Activated CD8-positive, alpha-beta T cell treated with anti-CD3 and anti-CD28 coated beads for 36 hours (primary cell): ENCODE measurements at regions not wholly inside any gene's neighbourhood (a gene's known extent, or its start where the extent isn't known, plus 50 kb on each side); places are given as distances from the start of the nearest gene placed in this dataset.

Experiments used
- ATAC-seq: fragments of 200-7000 bp; cut with Tn5 transposase; one replicate; pipeline ENCODE4 v1.10.0; 2021; ENCODE audit warnings: mild to moderate bottlenecking, moderate library complexity
- CTCF ChIA-PET: fragments of 350-600 bp; sonication (Branson Sonifier 250); formaldehyde crosslinking; loops from one replicate; lab custom pipeline; 2021; ENCODE audit warnings: antibody characterized with exemption; lab: Charles Lee
- POLR2A ChIA-PET: fragments of 350-600 bp; sonication (Branson Sonifier 250); formaldehyde crosslinking; loops from one replicate; lab custom pipeline; 2021; ENCODE audit warnings: antibody characterized with exemption; lab: Charles Lee
- DNase-seq: peaks from one replicate; pipeline ENCODE4 v3.0.0-alpha.2; 2020
- H3K27ac Mint-ChIP-seq: one replicate; pipeline ENCODE4 v1.8.0; 2021; ENCODE audit warnings: mild to moderate bottlenecking, mixed read lengths
- H3K27me3 Mint-ChIP-seq: one replicate; pipeline ENCODE4 v1.8.0; 2021; ENCODE audit warnings: mixed read lengths
- H3K36me3 Mint-ChIP-seq: one replicate; pipeline ENCODE4 v1.8.0; 2021; ENCODE audit warnings: low read depth, mixed read lengths
- H3K4me1 Mint-ChIP-seq: one replicate; pipeline ENCODE4 v1.8.0; 2021; ENCODE audit warnings: low read depth, mixed read lengths
- H3K4me3 Mint-ChIP-seq: one replicate; pipeline ENCODE4 v1.8.0; 2021; ENCODE audit warnings: mild to moderate bottlenecking, moderate library complexity, mixed read lengths
- H3K9me3 Mint-ChIP-seq: one replicate; pipeline ENCODE4 v1.8.0; 2021; ENCODE audit warnings: mixed read lengths
- intact Hi-C: fragments of 100-400 bp; cut with micrococcal nuclease; formaldehyde crosslinking; loops from one replicate; pipeline ENCODE4 v1.10.0; 2022
- TF ChIP-seq, protein P1 (sequence below): fragments of 200-600 bp; IDR thresholded peaks from one replicate; pipeline ENCODE4 v1.8.0; 2022; ENCODE audit warnings: antibody characterized with exemption, mild to moderate bottlenecking

DNA sequence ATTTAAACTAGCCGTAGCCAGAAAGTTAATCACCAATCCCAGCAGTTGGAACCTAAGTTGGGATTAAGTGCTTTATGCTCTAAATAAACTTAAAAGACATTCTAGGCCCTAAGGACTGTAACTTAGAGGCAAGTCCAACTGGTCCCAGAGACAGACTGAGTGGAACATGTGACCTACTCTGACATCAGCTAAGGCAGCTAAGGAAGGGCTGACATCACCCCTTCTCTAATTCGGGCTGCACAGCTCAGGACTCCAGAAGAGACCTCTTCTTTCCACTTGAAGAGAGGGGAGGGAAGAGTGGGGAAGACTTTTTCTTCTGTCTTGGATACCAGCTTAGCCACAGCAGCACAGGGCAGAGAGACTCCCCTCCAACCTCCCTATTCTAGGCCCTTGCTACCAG is 565.2 kb downstream of the CDH8 start:
- H3K4me1 Mint-ChIP-seq: no peaks in the 10 kb centered on the region
- ATAC-seq: no peak
- ChIA-PET CTCF (no interaction called here), POLR2A (no interaction called here)
- intact Hi-C loops: no loop called here
- no peak overlapping the region for H3K27ac Mint-ChIP-seq
- TF ChIP-seq, protein P1, sequence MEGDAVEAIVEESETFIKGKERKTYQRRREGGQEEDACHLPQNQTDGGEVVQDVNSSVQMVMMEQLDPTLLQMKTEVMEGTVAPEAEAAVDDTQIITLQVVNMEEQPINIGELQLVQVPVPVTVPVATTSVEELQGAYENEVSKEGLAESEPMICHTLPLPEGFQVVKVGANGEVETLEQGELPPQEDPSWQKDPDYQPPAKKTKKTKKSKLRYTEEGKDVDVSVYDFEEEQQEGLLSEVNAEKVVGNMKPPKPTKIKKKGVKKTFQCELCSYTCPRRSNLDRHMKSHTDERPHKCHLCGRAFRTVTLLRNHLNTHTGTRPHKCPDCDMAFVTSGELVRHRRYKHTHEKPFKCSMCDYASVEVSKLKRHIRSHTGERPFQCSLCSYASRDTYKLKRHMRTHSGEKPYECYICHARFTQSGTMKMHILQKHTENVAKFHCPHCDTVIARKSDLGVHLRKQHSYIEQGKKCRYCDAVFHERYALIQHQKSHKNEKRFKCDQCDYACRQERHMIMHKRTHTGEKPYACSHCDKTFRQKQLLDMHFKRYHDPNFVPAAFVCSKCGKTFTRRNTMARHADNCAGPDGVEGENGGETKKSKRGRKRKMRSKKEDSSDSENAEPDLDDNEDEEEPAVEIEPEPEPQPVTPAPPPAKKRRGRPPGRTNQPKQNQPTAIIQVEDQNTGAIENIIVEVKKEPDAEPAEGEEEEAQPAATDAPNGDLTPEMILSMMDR: no peak
- H3K27me3 Mint-ChIP-seq: no peaks in the 10 kb centered on the region
- H3K36me3 Mint-ChIP-seq: no peaks in the 10 kb centered on the region
- peaks cover 26% of the 10 kb centered on the region for H3K9me3 Mint-ChIP-seq
- H3K4me3 Mint-ChIP-seq: no peak overlapping the region
- no peak for DNase-seq

DNA sequence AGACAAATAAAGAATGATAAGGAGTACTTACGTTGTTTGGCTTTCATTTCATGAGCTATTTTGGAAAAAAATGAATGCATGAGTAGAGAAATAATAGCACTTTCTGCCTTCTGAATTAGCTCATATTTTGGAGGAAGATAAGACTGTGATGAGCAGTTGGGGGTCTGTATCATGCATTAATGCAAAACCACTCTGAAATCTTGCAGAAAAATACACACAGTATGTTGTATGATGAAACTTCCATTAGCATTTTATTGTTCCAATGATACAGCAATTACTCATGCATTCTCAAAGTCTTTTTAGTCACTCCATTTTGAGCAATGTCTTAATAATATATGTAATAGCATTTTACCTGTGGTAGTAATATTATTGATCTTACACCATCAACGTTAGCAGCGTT is 571.0 kb downstream of the CDH8 start:
- TF ChIP-seq, protein P1: no peak
- no peaks in the 10 kb centered on the region for H3K36me3 Mint-ChIP-seq
- POLR2A ChIA-PET: no interaction called here
- intact Hi-C loops: no loop called here
- H3K4me1 Mint-ChIP-seq: no peaks in the 10 kb centered on the region
- CTCF ChIA-PET: no interaction called here
- H3K4me3 Mint-ChIP-seq: no peak overlapping the region
- no peak overlapping the region for H3K27ac Mint-ChIP-seq
- no peak for ATAC-seq
- peaks cover 28% of the 10 kb centered on the region for H3K9me3 Mint-ChIP-seq
- no peak for DNase-seq
- H3K27me3 Mint-ChIP-seq: no peaks in the 10 kb centered on the region

DNA sequence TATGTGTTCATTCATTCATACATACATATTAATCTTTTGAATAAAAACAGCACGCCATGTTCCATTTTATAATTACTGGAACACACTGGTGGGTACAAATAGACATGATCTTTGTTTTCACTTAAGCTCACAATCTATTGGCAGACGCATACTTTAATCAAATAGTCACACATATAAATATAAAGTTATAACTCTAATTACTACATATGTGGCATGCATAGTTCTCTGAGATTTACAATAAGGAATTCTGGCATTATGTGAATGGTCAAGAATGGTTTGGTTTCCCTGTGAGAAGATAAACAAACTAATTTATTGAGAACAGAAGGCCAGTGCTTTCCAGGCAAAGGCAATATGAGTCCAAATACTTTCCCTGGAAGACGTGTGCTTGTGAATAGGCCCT is 576.2 kb downstream of the CDH8 start:
- Mint-ChIP-seq H3K36me3 (no peaks in the 10 kb centered on the region), H3K9me3 (peaks cover 37% of the 10 kb centered on the region), H3K27me3 (no peaks in the 10 kb centered on the region), H3K27ac (no peak overlapping the region), H3K4me3 (no peak overlapping the region), H3K4me1 (no peaks in the 10 kb centered on the region)
- intact Hi-C loops: no loop called here
- ChIA-PET CTCF (no interaction called here), POLR2A (no interaction called here)
- TF ChIP-seq, protein P1: no peak
- DNase-seq (no peak), ATAC-seq (no peak)

DNA sequence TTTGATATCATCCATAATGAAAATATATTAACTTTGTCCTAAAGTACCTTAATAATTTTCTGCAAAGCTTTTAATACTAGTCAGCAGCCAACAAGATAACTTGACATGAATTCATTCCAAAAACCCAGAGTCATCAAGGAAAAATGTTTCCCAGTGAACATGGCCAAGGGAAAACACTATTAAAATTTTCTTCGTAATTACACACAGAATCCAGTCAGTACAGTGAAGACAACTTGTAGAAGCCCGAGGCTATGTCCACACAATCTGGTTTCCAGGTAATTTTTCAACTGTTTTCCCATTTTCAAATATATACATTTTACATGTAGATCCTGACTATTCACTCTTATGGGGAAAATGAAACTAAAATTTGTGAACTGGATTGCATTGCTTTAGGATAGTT is 600.9 kb downstream of the CDH8 start:
- no peak for ATAC-seq
- Mint-ChIP-seq H3K4me3 (no peak overlapping the region), H3K9me3 (peaks cover 13% of the 10 kb centered on the region), H3K27ac (no peak overlapping the region), H3K36me3 (no peaks in the 10 kb centered on the region), H3K4me1 (no peaks in the 10 kb centered on the region), H3K27me3 (no peaks in the 10 kb centered on the region)
- TF ChIP-seq, protein P1: no peak
- ChIA-PET CTCF (no interaction called here), POLR2A (no interaction called here)
- intact Hi-C loops: no loop called here
- no peak for DNase-seq

DNA sequence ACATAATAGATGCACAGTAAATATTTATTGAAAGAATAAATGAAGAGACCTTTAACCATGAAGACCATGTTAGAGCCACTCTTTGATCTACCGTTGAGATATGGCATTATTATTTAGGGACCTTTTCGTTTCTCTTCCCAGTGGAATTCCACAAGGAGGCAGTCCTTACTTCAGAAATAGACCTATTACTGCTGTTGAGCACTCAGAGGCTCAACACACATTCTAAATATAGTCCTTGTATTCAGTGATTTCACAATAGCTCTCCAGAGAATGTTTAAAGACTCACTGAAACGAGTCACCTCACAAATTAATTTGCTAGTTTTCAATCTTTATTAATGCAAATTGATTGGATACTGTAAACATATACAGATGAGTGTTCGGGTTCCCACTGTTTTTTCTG is 603.8 kb downstream of the CDH8 start:
- TF ChIP-seq, protein P1: no peak
- intact Hi-C loops: no loop called here
- POLR2A ChIA-PET: no interaction called here
- H3K36me3 Mint-ChIP-seq: no peaks in the 10 kb centered on the region
- no peaks in the 10 kb centered on the region for H3K27me3 Mint-ChIP-seq
- no peak overlapping the region for H3K4me3 Mint-ChIP-seq
- H3K27ac Mint-ChIP-seq: no peak overlapping the region
- CTCF ChIA-PET: no interaction called here
- H3K9me3 Mint-ChIP-seq: peaks cover 10% of the 10 kb centered on the region
- no peaks in the 10 kb centered on the region for H3K4me1 Mint-ChIP-seq
- no peak for ATAC-seq
- no peak for DNase-seq
